C4-2B (cell line): ENCODE measurements at regions not wholly inside any gene's neighbourhood (a gene's known extent, or its start where the extent isn't known, plus 50 kb on each side); places are given as distances from the start of the nearest gene placed in this dataset.

Experiments used
- H3K27ac ChIP-seq: fragments of 450-650 bp; 2 replicates; pipeline ENCODE4 v1.5.1; 2017
- ZFX ChIP-seq: fragments of 450-650 bp; IDR thresholded peaks from 2 replicates; pipeline ENCODE4 v1.6.1; 2017
- TF ChIP-seq, protein P1 (sequence below): fragments of 450-650 bp; conservative IDR thresholded peaks from 2 replicates; pipeline ENCODE4 v1.5.1; 2017; ENCODE audit warnings: mild to moderate bottlenecking

DNA sequence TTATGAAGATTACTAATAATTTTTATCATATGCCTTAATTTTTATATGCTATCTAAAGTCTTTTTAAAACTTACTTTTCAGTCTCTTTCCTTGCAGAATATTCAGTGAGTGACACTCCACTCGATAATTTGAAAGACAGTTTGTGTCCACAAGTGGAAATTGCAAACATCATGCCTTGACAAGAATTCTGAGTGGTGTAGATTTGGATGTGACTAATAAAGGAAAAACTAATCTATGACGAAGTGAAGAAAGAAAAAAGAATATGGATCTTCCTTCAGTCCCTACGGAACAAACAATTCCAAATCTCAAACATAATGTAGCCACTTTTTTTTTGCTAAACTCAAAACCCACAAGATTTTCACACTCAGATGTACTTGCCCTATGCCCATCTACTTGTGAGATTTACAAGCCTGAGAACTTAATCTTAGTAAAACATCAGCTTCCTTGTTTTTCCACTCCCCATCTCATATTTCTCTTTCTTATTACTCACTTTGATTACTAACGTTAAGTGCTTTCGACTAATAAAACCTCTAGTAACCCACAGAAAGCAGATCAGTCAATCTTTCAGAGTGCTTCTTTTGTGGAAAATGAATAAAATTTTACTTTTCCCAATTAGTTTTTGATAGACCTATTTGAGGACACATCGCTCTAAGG is 1155.8 kb downstream of the GRIK2 start:
- no peak for TF ChIP-seq ZFX
- TF ChIP-seq, protein P1, sequence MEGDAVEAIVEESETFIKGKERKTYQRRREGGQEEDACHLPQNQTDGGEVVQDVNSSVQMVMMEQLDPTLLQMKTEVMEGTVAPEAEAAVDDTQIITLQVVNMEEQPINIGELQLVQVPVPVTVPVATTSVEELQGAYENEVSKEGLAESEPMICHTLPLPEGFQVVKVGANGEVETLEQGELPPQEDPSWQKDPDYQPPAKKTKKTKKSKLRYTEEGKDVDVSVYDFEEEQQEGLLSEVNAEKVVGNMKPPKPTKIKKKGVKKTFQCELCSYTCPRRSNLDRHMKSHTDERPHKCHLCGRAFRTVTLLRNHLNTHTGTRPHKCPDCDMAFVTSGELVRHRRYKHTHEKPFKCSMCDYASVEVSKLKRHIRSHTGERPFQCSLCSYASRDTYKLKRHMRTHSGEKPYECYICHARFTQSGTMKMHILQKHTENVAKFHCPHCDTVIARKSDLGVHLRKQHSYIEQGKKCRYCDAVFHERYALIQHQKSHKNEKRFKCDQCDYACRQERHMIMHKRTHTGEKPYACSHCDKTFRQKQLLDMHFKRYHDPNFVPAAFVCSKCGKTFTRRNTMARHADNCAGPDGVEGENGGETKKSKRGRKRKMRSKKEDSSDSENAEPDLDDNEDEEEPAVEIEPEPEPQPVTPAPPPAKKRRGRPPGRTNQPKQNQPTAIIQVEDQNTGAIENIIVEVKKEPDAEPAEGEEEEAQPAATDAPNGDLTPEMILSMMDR = no peak
- no peak overlapping the region for H3K27ac ChIP-seq

DNA sequence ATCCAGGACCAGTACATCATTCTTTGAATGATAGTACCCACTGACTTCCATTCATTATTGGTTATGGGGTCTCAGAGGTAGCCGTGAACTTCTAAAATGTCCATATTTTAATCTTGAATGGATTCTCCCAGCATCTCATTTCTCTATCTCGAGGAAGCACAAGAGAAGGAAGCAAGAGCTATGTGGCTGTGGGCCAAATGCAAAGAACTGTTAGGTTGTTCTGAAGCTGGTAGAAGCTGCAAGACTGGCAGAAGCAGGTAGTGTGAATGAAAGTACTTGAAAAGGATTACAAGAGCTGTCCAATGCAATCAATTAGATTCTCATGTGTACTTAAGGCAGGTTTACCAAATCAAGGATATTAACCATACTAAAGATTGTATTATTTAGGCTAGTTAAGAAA is 1131.8 kb downstream of the GRIK2 start:
- TF ChIP-seq ZFX = no peak
- TF ChIP-seq, protein P1 = no peak
- no peak overlapping the region for H3K27ac ChIP-seq

DNA sequence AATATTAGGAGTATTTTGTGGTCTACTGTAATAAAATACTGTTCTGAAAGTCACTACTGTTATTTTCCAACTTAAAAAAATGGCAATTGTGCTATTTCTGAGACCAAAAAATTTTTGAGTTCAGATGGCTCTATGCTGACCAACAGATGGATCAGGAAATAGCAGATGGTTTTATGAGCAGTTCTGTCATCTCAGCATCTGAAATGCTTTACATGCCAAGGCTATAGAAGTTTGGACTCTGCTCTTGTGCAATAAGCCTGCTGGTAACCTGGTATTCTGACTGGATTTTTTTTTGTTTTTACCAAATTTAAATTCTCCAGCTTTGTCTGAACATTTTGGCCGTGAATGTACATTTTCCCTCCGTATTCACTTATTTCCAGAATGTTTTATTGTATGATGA is 1127.5 kb downstream of the GRIK2 start:
- H3K27ac ChIP-seq = no peak overlapping the region
- TF ChIP-seq ZFX = no peak
- TF ChIP-seq, protein P1 = no peak

DNA sequence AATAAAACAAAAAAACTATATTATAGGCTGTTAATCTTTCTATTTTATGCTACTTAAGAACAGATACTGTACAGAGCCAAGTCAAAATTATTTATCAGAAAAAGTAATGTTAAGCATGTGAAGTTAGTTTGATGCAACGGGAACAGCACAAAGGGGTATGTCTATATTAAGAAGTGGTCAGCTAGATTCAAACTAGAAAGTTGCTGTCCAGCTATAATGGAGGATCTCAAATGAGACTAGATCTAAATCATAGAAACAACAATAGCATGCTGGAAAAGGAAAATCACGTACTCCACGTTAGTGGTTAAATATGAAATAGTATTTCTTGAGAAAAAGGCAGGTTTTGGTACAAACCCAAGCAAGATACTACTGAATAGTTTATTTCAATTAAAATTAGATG is 1124.0 kb downstream of the GRIK2 start:
- TF ChIP-seq ZFX = no peak
- TF ChIP-seq, protein P1 = no peak
- no peak overlapping the region for H3K27ac ChIP-seq

DNA sequence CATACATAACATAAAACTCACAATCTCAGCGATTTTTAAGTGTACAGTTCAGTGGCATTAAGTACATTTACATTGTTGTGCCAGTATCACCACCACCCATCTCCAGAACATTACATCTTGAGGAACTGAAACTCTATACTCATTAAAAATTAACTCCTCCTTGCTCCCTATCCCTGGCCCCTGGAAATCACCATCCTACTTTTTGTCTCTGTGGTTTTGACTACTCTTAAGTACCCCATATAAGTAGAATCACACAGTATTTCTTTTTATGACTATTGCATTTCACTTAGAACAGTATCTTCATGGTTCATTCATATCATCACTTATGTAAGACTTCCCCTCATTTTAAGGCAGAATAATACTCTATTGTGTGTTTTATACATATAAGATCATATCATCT is 1108.1 kb downstream of the GRIK2 start:
- H3K27ac ChIP-seq = no peak overlapping the region
- no peak for TF ChIP-seq ZFX
- TF ChIP-seq, protein P1 = no peak

DNA sequence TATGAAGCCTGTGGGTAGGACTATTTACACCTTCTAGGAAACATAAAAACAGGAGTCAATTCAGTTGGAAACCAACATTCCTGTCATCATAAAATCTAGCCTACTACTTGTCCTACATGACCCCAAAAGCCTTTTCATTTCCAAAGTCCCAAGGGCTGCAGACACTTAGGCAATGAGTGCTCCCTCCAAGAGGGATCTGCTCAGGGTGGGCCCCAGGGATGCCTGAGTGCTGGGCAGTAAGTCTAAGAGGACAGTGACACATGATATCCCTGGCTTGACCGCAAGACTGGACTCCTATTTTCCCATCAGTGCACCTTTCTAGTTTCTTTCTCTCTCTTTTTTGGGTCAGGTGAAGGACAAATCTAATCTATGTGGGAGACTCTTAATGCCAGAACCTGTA is 1101.3 kb downstream of the GRIK2 start:
- no peak overlapping the region for H3K27ac ChIP-seq
- no peak for TF ChIP-seq ZFX
- TF ChIP-seq, protein P1 = no peak

DNA sequence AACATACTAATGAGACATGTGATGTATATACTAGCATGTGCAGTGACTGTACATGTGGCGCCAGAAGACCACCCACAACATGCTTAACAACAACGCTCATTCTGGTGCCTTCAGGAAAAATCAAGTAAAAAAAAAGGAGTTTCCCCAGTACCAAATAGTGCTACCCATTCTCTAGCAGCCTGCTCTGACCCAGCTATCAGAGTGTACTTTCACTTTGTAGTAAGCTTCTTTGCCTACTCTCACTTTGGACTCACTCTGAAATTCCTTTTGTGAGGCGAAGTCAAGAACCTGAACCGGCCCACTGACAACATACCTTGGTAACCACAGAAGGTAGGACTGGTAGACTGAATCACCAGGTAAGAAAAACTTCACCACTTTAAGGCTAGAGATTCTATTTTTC is 1100.0 kb downstream of the GRIK2 start:
- no peak overlapping the region for H3K27ac ChIP-seq
- TF ChIP-seq ZFX = no peak
- TF ChIP-seq, protein P1 = no peak
